Fibroblast of lung (primary cell): ENCODE measurements at regions not wholly inside any gene's neighbourhood (a gene's known extent, or its start where the extent isn't known, plus 50 kb on each side); places are given as distances from the start of the nearest gene placed in this dataset.

Experiments used
- DNase-seq, 2 donors: peaks; one replicate each; pipeline versions ENCODE4 v3.0.0 to v3.0.0-alpha.2; 2010; ENCODE audit warnings: low read depth in 2 of 2
- H2AFZ ChIP-seq: 2 replicates; pipeline ENCODE4 v1.5.1; 2012; ENCODE audit warnings: low read length, control low read depth, inconsistent platforms
- H3K27ac ChIP-seq: 2 replicates; pipeline ENCODE4 v1.5.1; 2011; ENCODE audit warnings: low read length, control low read depth; ENCODE audit not compliant: insufficient read depth
- H3K27me3 ChIP-seq: 2 replicates; pipeline ENCODE4 v1.5.1; 2011; ENCODE audit warnings: mild to moderate bottlenecking, low read length; ENCODE audit not compliant: control insufficient read depth, insufficient read depth
- H3K36me3 ChIP-seq: 2 replicates; pipeline ENCODE4 v1.5.1; 2011; ENCODE audit warnings: low read length; ENCODE audit not compliant: control insufficient read depth, insufficient read depth
- H3K4me1 ChIP-seq: 2 replicates; pipeline ENCODE4 v1.5.1; 2011; ENCODE audit warnings: low read length; ENCODE audit not compliant: control insufficient read depth, insufficient read depth; ENCODE audit errors: extremely low read depth
- H3K4me2 ChIP-seq: 2 replicates; pipeline ENCODE4 v1.5.1; 2011; ENCODE audit warnings: low read length, control low read depth; ENCODE audit not compliant: insufficient read depth; ENCODE audit errors: extremely low read depth
- H3K4me3 ChIP-seq, 4 experiments: fragments of 200-600 bp in 1 of 4; sonication (generic) in 1 of 4; replicated peaks in 1 of 4; 2 replicates each; pipeline ENCODE4 v1.5.1; 2011 to 2016; ENCODE audit warnings: low read length in 4 of 4, low read depth in 3 of 4, mild to moderate bottlenecking in 3 of 4, control low read depth in 2 of 4, inconsistent platforms in 1 of 4, mixed read lengths in 1 of 4; ENCODE audit not compliant: insufficient read depth in 1 of 4; ENCODE audit errors: control extremely low read depth in 1 of 4
- H3K79me2 ChIP-seq: 2 replicates; pipeline ENCODE4 v1.5.1; 2012; ENCODE audit warnings: mild to moderate bottlenecking, low read length, inconsistent platforms; ENCODE audit not compliant: control insufficient read depth, insufficient read depth
- H3K9ac ChIP-seq: 2 replicates; pipeline ENCODE4 v1.5.1; 2011; ENCODE audit warnings: mild to moderate bottlenecking, low read length, control low read depth; ENCODE audit not compliant: insufficient read depth
- H3K9me3 ChIP-seq: 2 replicates; pipeline ENCODE4 v1.5.1; 2012; ENCODE audit warnings: low read depth, low read length; ENCODE audit not compliant: control insufficient read depth, insufficient read depth
- H4K20me1 ChIP-seq: 2 replicates; pipeline ENCODE4 v1.5.1; 2011; ENCODE audit warnings: low read length; ENCODE audit not compliant: control insufficient read depth, insufficient read depth; ENCODE audit errors: extremely low read depth
- CTCF ChIP-seq, 2 donors: IDR thresholded peaks in 1 of 2; conservative IDR thresholded peaks in 1 of 2; 1 replicate in 1 of 2; 2 replicates in 1 of 2; pipeline ENCODE4 v1.5.1; 2011 to 2012; ENCODE audit warnings: low read length in 2 of 2, control low read depth in 1 of 2, inconsistent platforms in 1 of 2, low read depth in 1 of 2, mild to moderate bottlenecking in 1 of 2
- EZH2 ChIP-seq: IDR thresholded peaks from 2 replicates; pipeline ENCODE4 v1.5.1; 2012; ENCODE audit warnings: low read length, control low read depth, mild to moderate bottlenecking; ENCODE audit errors: missing control alignments

- H3K4me2 ChIP-seq: no peak overlapping the region
- H3K9me3 ChIP-seq: no peaks in the 10 kb centered on the region
- H3K27ac ChIP-seq: no peak overlapping the region
- no peaks in the 10 kb centered on the region for H3K4me1 ChIP-seq
- DNase-seq: peak in 1 of 2 donors; percentile 2
- H3K36me3 ChIP-seq: no peaks in the 10 kb centered on the region
- H3K9ac ChIP-seq: no peak overlapping the region
- H3K4me3 ChIP-seq: no peak overlapping the region
- H3K79me2 ChIP-seq: no peaks in the 10 kb centered on the region
- H2AFZ ChIP-seq: no peak overlapping the region
- H3K27me3 ChIP-seq: no peaks in the 10 kb centered on the region
- no peaks in the 10 kb centered on the region for H4K20me1 ChIP-seq
- no peak for TF ChIP-seq EZH2
- TF ChIP-seq CTCF (conservative IDR thresholded peaks at IDR 0.05 in 1 of 2, IDR thresholded peaks at IDR 0.05 in 1 of 2; ENCODE audit: low read depth in 1 of 2, low read length in 2 of 2): no peak
These were observed 1206.0 kb upstream of the C9orf72 start for GRCh38 chr9:28779243-28779642.

- H3K4me1 ChIP-seq: no peaks in the 10 kb centered on the region
- TF ChIP-seq EZH2 (no peak), CTCF (conservative IDR thresholded peaks at IDR 0.05 in 1 of 2, IDR thresholded peaks at IDR 0.05 in 1 of 2; ENCODE audit: low read depth in 1 of 2, low read length in 2 of 2) (no peak)
- H3K9ac ChIP-seq: no peak overlapping the region
- H2AFZ ChIP-seq: no peak overlapping the region
- no peak overlapping the region for H3K4me3 ChIP-seq
- no peaks in the 10 kb centered on the region for H3K79me2 ChIP-seq
- H3K27ac ChIP-seq: no peak overlapping the region
- DNase-seq: no peak
- H3K36me3 ChIP-seq: no peaks in the 10 kb centered on the region
- no peaks in the 10 kb centered on the region for H3K27me3 ChIP-seq
- H4K20me1 ChIP-seq: no peaks in the 10 kb centered on the region
- no peaks in the 10 kb centered on the region for H3K9me3 ChIP-seq
- H3K4me2 ChIP-seq: no peak overlapping the region
These were observed 1208.2 kb upstream of the C9orf72 start for GRCh38 chr9:28781481-28781880.

GRCh38 chr9:28782630-28783029 lies 1209.3 kb upstream of the C9orf72 start:
- H3K27ac ChIP-seq: no peak overlapping the region
- H3K9ac ChIP-seq: no peak overlapping the region
- no peak overlapping the region for H3K4me3 ChIP-seq
- no peaks in the 10 kb centered on the region for H3K79me2 ChIP-seq
- no peak for TF ChIP-seq EZH2
- TF ChIP-seq CTCF (conservative IDR thresholded peaks at IDR 0.05 in 1 of 2, IDR thresholded peaks at IDR 0.05 in 1 of 2; ENCODE audit: low read depth in 1 of 2, low read length in 2 of 2): no peak
- no peaks in the 10 kb centered on the region for H3K27me3 ChIP-seq
- H3K9me3 ChIP-seq: no peaks in the 10 kb centered on the region
- no peak overlapping the region for H3K4me2 ChIP-seq
- no peaks in the 10 kb centered on the region for H3K4me1 ChIP-seq
- no peaks in the 10 kb centered on the region for H4K20me1 ChIP-seq
- H3K36me3 ChIP-seq: no peaks in the 10 kb centered on the region
- no peak for DNase-seq
- H2AFZ ChIP-seq: no peak overlapping the region
